RPMI7951 (cell line): ENCODE measurements at regions not wholly inside any gene's neighbourhood (a gene's known extent, or its start where the extent isn't known, plus 50 kb on each side); places are given as distances from the start of the nearest gene placed in this dataset.

ENCODE experiments used
- DNase-seq: peaks from one replicate; pipeline ENCODE4 v3.0.0-alpha.2; 2012; ENCODE audit warnings: low read depth

DNA sequence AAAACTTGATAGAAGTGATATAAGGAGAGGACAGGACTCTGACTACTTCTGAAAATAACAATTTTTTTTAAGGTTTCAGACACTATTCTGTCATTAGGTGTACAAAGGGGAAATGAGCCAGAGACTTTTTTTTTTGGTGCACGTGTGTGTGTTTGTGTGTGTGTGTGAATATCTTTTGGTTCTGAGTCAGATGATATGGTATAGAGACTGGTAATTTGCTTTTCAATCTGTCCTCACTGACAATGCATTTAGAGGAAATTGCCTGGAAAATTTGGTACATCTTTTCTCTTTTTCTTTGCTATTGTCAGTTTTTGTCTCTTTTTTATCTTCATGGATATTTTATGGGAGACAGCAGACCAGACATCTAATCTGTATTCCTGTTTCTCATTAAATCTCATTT is 59.3 kb downstream of the DDIT4L start:
- DNase-seq, result no peak

GRCh38 chr4:100130491-100130890 is 59.8 kb downstream of the DDIT4L start:
- no peak for DNase-seq

GRCh38 chr4:100129774-100130173 is 60.5 kb downstream of the DDIT4L start:
- no peak for DNase-seq

- no peak for DNase-seq
Measured at GRCh38 chr4:100128338-100128737, 61.9 kb downstream of the DDIT4L start.

- no peak for DNase-seq
Measured at GRCh38 chr4:100124715-100125114, 65.6 kb downstream of the DDIT4L start.

DNA sequence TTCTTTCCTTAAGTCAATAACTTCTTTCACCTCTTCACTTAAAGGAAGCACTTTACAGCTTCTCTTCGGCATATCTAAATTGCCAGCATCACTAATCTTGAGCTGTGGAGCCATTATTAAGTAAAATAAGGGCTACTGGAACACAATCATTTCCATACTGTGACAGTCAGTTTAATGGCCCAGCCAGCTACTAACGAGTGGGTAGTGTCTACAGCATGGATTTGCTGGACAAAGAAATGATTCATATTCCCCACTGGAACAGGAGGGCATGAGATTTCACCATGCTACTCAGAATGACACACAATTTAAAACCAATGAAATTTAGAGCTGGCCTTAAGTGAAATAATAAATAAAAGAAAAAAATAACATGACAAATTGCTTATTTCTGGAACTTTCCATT is 72.1 kb downstream of the DDIT4L start:
- DNase-seq, result no peak

GRCh38 chr4:100117750-100118149 is 72.5 kb downstream of the DDIT4L start:
- no peak for DNase-seq

DNA sequence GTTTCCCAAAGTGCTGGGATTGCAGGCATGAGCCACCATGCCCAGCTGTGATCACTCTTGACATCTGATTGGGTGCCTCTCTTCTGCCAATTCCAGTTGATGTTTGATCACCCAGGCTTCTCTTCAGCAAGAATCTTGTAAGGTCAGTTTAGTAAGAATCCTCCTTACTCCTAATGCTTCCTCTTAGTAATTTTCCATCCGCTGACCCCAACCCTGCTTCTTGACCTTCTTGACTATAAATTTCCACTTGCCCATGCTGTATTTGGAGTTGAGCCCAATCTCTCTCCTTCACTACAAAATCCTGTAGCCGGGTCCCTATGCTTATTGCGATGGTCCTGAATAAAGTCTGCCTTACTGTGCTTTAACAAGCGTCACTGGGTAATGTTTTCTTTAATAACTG is 75.4 kb downstream of the DDIT4L start:
- DNase-seq, result no peak

DNA sequence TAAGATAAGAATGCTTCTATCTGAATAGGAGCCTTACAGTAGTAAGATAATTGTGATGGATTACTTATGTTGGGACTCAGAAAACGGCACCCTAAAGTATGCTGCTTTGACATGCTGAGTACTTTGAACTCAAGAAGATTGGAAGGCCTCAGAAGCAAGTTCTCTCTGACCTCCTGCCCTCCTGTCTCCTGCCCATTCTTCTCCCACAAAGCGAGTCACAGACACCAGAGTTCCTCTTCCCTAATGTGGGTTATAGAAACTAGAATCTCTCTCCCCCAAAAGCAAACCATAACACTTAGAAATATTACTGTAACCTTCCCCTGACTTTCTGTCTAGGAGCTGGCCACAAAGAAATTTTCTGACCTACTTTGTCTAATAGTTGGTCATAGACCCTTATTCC is 76.5 kb downstream of the DDIT4L start:
- DNase-seq, result no peak

GRCh38 chr4:100113096-100113495 is 77.2 kb downstream of the DDIT4L start:
- no peak for DNase-seq

DNA sequence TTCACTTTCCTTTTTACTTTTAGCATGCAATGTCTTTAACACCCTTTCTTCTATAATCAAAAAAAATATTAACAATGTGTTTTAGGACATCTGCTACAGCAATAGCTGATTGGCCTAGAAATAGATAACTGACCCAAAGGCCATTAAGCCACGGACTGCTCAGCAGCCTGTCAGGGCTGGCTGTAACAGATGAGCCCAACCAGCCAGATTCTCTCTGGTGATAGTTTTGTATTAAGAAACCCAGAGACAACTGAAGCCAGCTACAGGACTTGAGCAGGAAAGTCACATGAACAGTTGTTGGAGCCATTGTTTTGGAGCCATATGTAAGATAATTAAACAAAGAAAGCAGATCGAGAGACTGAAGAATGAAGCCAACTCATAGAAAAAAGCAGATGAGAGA is 80.3 kb downstream of the DDIT4L start:
- no peak for DNase-seq

GRCh38 chr4:100108869-100109268 is 81.4 kb downstream of the DDIT4L start:
- no peak for DNase-seq

GRCh38 chr4:100106982-100107381 is 83.3 kb downstream of the DDIT4L start:
- DNase-seq, result no peak

GRCh38 chr4:100103671-100104070 is 86.6 kb downstream of the DDIT4L start:
- DNase-seq, result no peak

GRCh38 chr4:100100985-100101384 is 89.3 kb downstream of the DDIT4L start:
- no peak for DNase-seq

GRCh38 chr4:100099746-100100145 is 90.5 kb downstream of the DDIT4L start:
- DNase-seq, result no peak

- no peak for DNase-seq
Measured at GRCh38 chr4:100098681-100099080, 91.6 kb downstream of the DDIT4L start.

- no peak for DNase-seq
Measured at GRCh38 chr4:100098011-100098545, 92.2 kb downstream of the DDIT4L start.

DNA sequence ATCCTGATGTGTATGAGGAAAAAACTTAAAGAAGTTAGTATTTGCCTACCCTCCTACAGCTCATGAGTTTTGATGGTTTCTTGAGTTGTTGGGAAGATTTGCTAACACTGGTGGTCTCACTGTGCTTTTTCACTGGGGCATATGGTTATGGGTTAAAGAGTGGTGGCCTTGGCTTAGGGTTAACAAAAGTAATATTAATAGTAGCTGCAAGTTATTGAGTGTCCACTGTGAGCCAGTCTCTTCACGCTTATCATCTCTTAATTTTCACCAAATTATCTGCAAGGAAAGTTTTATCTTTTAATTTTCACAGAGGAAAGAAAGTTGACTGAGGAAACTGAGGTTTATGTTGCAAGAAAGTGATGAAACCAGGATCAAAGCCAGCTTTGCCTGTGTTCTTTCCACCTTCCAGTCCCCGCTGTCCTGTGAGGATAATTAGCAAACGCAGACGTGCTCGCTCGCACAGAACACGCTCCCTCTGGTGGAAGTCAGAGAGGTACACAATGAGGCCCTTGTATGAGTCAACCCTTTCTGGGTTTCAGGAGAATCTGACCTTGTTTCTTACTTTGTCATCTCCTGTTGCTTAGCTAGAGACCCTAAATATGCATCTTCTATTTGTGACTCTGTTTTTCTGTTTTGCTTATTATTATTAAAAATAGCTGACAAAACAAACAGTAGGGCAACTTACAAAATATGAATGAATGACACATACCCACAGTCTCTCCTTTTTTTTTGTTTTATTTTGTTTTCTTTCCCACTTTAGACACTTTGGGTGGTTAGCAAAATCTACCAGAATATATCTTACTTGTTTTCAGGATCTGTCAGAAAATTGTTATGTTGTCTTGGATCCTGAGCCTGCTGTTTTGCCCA is 94.3 kb downstream of the DDIT4L start:
- peak; percentile 66 for DNase-seq

DNA sequence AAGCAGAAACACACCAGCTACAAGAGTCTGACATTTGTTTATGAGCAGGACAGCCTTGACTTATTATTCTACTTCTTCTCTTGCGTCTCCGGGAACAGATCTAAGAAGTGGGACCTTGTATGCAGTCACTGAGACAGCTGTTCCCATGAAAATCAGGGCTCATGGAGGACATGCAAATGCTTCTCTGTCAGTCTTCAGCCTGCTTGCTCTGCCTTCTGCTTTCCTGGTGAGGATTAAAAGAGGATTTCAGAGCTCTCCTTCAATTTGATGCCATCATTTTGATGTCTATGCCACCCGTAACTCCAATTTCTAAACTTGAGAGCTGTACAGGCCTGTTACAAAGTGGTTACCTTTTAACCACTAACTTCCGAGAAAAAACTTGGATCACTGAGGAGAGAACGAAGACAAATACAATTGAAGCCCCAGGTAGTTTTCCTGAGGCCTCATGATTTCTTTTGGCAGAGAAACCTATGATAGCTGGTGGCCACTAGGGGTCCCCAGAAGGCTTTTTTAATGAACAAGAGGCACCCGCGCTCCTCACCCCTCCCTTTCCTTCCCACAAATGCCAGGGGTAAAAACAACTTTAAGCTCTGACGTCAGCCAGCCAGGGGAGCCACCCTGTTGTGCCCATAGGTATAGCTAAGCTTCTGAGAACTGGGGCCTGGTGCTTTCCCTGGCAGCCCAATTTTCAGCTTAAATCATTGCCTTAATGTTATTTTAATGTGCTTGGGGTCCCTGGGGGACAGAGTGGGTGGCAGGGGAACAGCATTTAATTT is 97.0 kb downstream of the DDIT4L start:
- DNase-seq, result peak; percentile 68

GRCh38 chr4:100087743-100088142 is 102.5 kb downstream of the DDIT4L start:
- no peak for DNase-seq

DNA sequence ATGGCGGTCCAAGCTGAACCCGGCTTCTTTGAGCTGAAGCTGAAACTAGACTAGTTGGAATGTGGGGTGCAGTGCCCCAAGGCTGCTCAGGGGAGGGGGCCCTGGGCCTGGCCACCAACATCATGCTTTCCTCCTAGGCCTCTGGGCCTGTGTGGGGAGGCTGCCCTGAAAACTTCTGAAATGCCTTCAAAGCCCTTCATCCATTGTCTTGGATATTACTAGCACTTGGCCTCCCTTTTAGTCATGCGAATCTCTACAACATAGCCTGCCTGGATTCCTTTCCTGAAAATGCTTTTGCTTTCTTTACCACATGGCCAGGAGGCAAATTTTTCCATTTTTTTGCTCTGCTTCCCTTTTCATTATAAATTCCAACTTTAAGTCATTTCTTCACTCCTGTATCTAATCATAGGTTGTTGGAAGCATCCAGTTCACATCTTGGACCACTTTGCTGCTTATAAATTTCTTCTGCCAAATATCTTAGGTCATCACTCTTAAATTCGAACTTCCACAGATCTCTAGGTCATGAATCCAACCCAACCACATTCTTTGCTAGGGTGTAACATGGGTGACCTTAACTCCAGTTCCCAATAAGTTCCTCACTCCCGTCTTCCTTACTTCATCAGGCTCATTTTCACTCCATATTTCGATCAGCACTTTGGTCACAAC is 103.4 kb downstream of the DDIT4L start:
- no peak for DNase-seq
